ENCODE measurements at regions not wholly inside any gene's neighbourhood (a gene's known extent, or its start where the extent isn't known, plus 50 kb on each side); places are given as distances from the start of the nearest gene placed in this dataset.

DNA sequence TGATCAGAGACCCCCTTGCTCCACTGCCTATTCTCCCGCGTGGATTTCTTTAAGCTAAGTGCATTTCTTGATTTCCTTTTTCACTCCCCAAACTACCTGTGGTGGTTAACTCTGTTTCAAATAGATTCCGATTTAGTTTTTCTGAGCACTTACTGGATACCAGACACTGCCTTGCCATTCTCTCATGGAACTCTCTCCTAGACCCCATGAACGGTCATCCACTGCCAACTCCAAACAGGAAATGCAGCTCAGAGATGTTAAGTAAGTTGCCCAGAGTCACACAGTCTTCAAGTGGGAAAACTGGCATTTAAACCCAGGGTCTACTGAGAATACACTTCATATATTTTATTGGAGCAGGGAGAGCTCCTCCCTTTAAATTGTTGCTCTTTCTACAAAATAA, 199.4 kb downstream of the MAF start:
- no peak for TF ChIP-seq FOXA1 (IDR thresholded peaks at IDR 0.05)
- TF ChIP-seq ELF4 (IDR thresholded peaks at IDR 0.05), result no peak
- TF ChIP-seq SUZ12 (IDR thresholded peaks at IDR 0.05), result no peak
- no peak for TF ChIP-seq FOXM1 (IDR thresholded peaks at IDR 0.05; ENCODE audit: borderline replicate concordance)
- TF ChIP-seq NFRKB (IDR thresholded peaks at IDR 0.05), result no peak
- no peak for TF ChIP-seq L3MBTL2 (conservative IDR thresholded peaks at IDR 0.05)
- no peak for TF ChIP-seq SP1 (IDR thresholded peaks at IDR 0.05)
- no peak for TF ChIP-seq ARNT (IDR thresholded peaks at IDR 0.05)
- no peak for TF ChIP-seq LEF1 (IDR thresholded peaks at IDR 0.05; ENCODE audit: borderline replicate concordance)
- TF ChIP-seq ZNF384 (IDR thresholded peaks at IDR 0.05), result no peak
- no peak for TF ChIP-seq BHLHE40 (IDR thresholded peaks at IDR 0.05; ENCODE audit: borderline replicate concordance)
- no peak for TF ChIP-seq TARDBP (IDR thresholded peaks at IDR 0.05)
- TF ChIP-seq, protein P1, sequence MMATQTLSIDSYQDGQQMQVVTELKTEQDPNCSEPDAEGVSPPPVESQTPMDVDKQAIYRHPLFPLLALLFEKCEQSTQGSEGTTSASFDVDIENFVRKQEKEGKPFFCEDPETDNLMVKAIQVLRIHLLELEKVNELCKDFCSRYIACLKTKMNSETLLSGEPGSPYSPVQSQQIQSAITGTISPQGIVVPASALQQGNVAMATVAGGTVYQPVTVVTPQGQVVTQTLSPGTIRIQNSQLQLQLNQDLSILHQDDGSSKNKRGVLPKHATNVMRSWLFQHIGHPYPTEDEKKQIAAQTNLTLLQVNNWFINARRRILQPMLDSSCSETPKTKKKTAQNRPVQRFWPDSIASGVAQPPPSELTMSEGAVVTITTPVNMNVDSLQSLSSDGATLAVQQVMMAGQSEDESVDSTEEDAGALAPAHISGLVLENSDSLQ (IDR thresholded peaks at IDR 0.05), result no peak
- no peak for TF ChIP-seq HDGF (IDR thresholded peaks at IDR 0.05; ENCODE audit: borderline replicate concordance)

All from HEK293T (cell line).